HEK293 (cell line): ENCODE measurements at regions not wholly inside any gene's neighbourhood (a gene's known extent, or its start where the extent isn't known, plus 50 kb on each side); places are given as distances from the start of the nearest gene placed in this dataset.

Experiments
- ZBTB1 ChIP-seq: fragments of 450-650 bp; formaldehyde crosslinking; IDR thresholded peaks from 2 replicates; pipeline ENCODE4 v1.5.1; 2016; ENCODE audit warnings: missing biosample characterization, missing genetic modification characterization
- ZNF292 ChIP-seq: fragments of 450-650 bp; formaldehyde crosslinking; IDR thresholded peaks from 2 replicates; pipeline ENCODE4 v1.5.1; 2016; ENCODE audit warnings: low read depth, missing biosample characterization, missing genetic modification characterization, borderline replicate concordance
- ZNF571 ChIP-seq: fragments of 450-650 bp; formaldehyde crosslinking; IDR thresholded peaks from 2 replicates; pipeline ENCODE4 v1.5.0; 2017; ENCODE audit warnings: missing biosample characterization, missing genetic modification characterization
- TF ChIP-seq, protein P1 (sequence below): fragments of 450-650 bp; formaldehyde crosslinking; IDR thresholded peaks from 2 replicates; pipeline ENCODE4 v1.5.1; 2016; ENCODE audit warnings: missing biosample characterization, missing genetic modification characterization
- TF ChIP-seq, protein P2 (sequence below): fragments of 450-650 bp; formaldehyde crosslinking; IDR thresholded peaks from 2 replicates; pipeline ENCODE4 v1.5.1; 2016; ENCODE audit warnings: missing biosample characterization, missing genetic modification characterization
- TF ChIP-seq, protein P3 (sequence below): fragments of 450-650 bp; formaldehyde crosslinking; IDR thresholded peaks from 2 replicates; pipeline ENCODE4 v1.5.1; 2016; ENCODE audit warnings: missing biosample characterization, missing genetic modification characterization

- TF ChIP-seq, protein P1, sequence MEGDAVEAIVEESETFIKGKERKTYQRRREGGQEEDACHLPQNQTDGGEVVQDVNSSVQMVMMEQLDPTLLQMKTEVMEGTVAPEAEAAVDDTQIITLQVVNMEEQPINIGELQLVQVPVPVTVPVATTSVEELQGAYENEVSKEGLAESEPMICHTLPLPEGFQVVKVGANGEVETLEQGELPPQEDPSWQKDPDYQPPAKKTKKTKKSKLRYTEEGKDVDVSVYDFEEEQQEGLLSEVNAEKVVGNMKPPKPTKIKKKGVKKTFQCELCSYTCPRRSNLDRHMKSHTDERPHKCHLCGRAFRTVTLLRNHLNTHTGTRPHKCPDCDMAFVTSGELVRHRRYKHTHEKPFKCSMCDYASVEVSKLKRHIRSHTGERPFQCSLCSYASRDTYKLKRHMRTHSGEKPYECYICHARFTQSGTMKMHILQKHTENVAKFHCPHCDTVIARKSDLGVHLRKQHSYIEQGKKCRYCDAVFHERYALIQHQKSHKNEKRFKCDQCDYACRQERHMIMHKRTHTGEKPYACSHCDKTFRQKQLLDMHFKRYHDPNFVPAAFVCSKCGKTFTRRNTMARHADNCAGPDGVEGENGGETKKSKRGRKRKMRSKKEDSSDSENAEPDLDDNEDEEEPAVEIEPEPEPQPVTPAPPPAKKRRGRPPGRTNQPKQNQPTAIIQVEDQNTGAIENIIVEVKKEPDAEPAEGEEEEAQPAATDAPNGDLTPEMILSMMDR (tag by site-specific recombination), result peak; percentile 32; the same call in 1 of the 2 replicates
- no peak for TF ChIP-seq ZNF292 (tag by site-specific recombination)
- TF ChIP-seq, protein P2, sequence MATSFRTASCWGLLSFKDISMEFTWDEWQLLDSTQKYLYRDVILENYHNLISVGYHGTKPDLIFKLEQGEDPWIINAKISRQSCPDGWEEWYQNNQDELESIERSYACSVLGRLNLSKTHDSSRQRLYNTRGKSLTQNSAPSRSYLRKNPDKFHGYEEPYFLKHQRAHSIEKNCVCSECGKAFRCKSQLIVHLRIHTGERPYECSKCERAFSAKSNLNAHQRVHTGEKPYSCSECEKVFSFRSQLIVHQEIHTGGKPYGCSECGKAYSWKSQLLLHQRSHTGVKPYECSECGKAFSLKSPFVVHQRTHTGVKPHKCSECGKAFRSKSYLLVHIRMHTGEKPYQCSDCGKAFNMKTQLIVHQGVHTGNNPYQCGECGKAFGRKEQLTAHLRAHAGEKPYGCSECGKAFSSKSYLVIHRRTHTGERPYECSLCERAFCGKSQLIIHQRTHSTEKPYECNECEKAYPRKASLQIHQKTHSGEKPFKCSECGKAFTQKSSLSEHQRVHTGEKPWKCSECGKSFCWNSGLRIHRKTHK (tag by site-specific recombination), result no peak
- no peak for TF ChIP-seq ZNF571 (tag by site-specific recombination)
- TF ChIP-seq, protein P3, sequence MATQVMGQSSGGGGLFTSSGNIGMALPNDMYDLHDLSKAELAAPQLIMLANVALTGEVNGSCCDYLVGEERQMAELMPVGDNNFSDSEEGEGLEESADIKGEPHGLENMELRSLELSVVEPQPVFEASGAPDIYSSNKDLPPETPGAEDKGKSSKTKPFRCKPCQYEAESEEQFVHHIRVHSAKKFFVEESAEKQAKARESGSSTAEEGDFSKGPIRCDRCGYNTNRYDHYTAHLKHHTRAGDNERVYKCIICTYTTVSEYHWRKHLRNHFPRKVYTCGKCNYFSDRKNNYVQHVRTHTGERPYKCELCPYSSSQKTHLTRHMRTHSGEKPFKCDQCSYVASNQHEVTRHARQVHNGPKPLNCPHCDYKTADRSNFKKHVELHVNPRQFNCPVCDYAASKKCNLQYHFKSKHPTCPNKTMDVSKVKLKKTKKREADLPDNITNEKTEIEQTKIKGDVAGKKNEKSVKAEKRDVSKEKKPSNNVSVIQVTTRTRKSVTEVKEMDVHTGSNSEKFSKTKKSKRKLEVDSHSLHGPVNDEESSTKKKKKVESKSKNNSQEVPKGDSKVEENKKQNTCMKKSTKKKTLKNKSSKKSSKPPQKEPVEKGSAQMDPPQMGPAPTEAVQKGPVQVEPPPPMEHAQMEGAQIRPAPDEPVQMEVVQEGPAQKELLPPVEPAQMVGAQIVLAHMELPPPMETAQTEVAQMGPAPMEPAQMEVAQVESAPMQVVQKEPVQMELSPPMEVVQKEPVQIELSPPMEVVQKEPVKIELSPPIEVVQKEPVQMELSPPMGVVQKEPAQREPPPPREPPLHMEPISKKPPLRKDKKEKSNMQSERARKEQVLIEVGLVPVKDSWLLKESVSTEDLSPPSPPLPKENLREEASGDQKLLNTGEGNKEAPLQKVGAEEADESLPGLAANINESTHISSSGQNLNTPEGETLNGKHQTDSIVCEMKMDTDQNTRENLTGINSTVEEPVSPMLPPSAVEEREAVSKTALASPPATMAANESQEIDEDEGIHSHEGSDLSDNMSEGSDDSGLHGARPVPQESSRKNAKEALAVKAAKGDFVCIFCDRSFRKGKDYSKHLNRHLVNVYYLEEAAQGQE, result no peak
- TF ChIP-seq ZBTB1 (tag by site-specific recombination), result no peak
These were observed 366.7 kb upstream of the FAM241A start for GRCh38 chr4:111778543-111778942.
